NB4 (cell line): ENCODE measurements at regions not wholly inside any gene's neighbourhood (a gene's known extent, or its start where the extent isn't known, plus 50 kb on each side); places are given as distances from the start of the nearest gene placed in this dataset.

Source experiments
- DNase-seq: peaks from one replicate; pipeline ENCODE4 v3.0.0; 2010; ENCODE audit warnings: low read depth
- H3K4me3 ChIP-seq: one replicate; pipeline ENCODE4 v1.5.1; 2011; ENCODE audit warnings: mild to moderate bottlenecking, low read depth, low read length, moderate library complexity
- MYC ChIP-seq: IDR thresholded peaks from 2 replicates; pipeline ENCODE4 v1.6.1; 2011; ENCODE audit warnings: low read depth, low read length
- POLR2A ChIP-seq: IDR thresholded peaks from 2 replicates; pipeline ENCODE4 v1.6.1; 2011; ENCODE audit warnings: mild to moderate bottlenecking; ENCODE audit not compliant: insufficient read length; ENCODE audit errors: extremely low read depth
- TF ChIP-seq, protein P1 (sequence below): IDR thresholded peaks from one replicate; pipeline ENCODE4 v1.5.1; 2012; ENCODE audit warnings: low read depth, low read length
- TF ChIP-seq, protein P2 (sequence below): IDR thresholded peaks from 2 replicates; pipeline ENCODE4 v1.6.1; 2011; ENCODE audit warnings: low read depth, low read length

DNA sequence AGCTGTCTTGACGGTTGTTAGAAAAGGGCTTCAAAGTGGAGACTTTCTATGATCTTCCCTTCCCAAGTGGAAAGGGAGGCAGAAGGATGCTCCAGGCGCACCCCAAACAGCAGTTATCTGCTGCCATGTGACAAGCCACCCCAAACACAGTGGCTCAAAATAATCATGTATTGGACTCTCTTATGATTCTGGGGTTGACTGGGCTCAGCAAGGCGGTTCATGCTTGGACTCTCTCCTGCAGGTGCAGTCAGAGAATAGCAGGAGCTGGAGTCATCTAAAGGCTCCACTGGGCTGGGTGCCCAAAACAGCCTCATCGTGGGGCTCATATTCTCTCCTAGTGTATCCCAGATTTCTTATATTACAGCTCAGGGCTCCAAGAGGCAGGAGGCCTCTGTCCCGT is 177.6 kb upstream of the IER5L start:
- no peak overlapping the region for H3K4me3 ChIP-seq
- no peak for DNase-seq
- TF ChIP-seq, protein P1, sequence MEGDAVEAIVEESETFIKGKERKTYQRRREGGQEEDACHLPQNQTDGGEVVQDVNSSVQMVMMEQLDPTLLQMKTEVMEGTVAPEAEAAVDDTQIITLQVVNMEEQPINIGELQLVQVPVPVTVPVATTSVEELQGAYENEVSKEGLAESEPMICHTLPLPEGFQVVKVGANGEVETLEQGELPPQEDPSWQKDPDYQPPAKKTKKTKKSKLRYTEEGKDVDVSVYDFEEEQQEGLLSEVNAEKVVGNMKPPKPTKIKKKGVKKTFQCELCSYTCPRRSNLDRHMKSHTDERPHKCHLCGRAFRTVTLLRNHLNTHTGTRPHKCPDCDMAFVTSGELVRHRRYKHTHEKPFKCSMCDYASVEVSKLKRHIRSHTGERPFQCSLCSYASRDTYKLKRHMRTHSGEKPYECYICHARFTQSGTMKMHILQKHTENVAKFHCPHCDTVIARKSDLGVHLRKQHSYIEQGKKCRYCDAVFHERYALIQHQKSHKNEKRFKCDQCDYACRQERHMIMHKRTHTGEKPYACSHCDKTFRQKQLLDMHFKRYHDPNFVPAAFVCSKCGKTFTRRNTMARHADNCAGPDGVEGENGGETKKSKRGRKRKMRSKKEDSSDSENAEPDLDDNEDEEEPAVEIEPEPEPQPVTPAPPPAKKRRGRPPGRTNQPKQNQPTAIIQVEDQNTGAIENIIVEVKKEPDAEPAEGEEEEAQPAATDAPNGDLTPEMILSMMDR: no peak
- TF ChIP-seq POLR2A: no peak
- no peak for TF ChIP-seq MYC

DNA sequence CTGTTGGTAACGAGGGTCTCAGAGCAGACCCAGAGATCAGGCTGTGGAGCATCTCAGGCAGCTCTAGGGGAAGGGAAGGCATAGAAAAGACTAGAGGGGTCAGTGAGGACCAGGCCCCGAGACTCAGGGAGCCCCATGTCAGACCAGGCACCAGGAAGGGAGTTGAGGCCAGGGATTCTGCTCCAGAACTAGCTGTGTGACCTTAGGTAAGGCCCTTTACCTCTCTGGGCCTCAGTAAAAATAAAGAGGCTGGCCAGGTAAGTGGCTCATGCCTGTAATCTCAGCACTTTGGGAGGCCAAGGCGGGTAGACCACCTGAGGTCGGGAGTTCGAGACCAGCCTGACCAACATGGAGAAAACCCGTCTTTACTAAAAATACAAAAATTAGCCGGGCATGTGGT is 176.4 kb upstream of the IER5L start:
- no peak for DNase-seq
- TF ChIP-seq, protein P1: no peak
- TF ChIP-seq, protein P2, sequence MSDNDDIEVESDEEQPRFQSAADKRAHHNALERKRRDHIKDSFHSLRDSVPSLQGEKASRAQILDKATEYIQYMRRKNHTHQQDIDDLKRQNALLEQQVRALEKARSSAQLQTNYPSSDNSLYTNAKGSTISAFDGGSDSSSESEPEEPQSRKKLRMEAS: no peak
- TF ChIP-seq MYC: no peak
- TF ChIP-seq POLR2A: no peak
- H3K4me3 ChIP-seq: no peak overlapping the region

DNA sequence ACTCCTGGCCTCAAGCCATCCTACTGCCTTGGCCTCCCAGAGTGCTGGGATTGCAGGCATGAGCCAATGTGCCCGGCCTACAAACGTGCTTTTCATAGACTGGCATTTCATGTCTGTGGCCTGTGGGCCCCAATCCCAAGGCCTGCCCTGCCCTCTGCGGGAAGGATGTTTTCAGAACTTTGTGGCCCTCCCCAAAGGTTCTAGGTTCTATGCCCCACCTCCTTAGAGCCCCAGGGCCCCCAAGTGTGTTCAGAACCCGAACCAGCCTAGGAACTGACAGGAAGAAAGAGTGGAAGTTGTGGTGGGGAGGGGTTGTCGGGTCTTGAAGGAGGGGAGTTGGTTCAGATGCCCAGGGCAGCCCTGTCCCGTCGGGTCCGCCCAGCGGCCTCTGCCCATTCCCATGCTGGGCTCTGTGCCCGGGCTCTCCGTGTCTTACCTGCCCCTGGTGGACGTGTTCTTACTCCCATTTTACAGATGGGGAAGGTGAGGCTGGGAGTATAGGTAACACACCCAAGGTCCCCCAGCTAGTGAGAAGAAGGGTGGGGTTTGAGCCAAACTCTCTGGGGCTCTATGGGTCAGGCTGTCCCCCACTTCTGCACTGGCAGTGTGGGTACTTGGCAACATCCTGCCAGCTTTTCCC is 175.8 kb upstream of the IER5L start:
- no peak for DNase-seq
- H3K4me3 ChIP-seq: no peak overlapping the region
- TF ChIP-seq, protein P1: no peak
- TF ChIP-seq, protein P2: no peak
- TF ChIP-seq POLR2A (no peak), MYC (no peak)

DNA sequence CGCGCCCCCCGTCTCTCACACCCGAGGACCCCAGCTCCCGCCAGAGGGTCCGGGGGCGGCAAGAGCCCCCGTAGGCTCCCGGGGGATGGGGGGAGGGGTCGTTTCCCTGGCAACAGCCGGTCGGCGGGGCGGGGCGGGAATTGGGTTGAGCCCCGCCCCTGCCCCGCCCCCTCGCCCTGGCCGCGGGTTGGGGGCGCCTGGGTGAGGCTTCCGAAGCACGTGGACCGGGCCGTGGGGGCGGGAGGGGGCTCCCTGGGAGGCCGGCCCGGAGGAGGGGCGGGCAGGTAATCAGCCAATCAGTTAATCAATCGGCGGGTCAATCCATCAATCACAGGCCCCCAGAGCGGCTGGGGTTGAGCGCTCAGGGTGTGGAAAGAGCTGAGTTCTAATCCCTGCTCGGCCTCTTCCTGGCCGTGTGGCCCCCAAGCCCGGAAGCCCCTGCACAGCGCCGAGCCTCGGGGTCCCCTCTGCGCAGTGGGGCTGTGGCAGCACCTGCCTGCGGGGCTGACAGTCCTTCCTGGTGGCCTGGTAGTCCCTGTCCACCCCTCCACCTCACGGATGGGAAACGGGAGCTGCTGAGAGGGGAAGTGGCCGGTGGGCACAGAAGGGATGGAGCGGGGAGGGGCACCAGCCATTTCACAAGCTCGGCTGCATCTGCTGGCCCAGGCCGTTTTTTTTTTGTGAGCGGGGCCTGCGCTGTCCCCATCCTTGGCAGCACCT is 174.2 kb upstream of the IER5L start:
- DNase-seq: no peak
- TF ChIP-seq, protein P2: no peak
- TF ChIP-seq POLR2A: no peak
- TF ChIP-seq, protein P1: no peak
- TF ChIP-seq MYC: no peak
- no peak overlapping the region for H3K4me3 ChIP-seq

DNA sequence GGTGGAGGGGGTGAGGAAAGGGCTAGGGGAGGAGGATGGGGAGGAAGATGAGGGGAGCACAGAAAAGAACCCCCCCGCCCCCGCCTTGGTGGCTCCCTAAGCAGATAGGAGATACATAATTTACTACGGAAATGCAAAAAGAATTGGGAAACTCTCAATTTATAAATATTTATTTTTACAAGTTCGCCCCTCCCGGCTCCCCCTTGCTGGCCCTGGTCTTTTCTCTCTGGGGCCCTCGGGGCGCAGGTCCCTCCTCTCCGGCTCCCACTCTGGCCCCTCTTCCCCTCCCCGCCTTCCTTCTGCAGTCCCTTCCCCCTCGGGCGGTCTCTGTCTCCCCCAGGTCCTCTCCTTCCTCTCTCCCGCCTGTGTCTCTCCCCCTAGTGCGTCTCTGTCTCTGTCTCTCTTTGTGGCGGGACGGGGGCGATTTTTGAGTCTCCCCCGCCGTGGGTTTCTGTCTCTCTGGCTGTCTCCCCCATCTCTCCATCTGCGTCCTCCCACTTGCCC is 173.6 kb upstream of the IER5L start:
- no peak overlapping the region for H3K4me3 ChIP-seq
- TF ChIP-seq POLR2A: no peak
- no peak for DNase-seq

DNA sequence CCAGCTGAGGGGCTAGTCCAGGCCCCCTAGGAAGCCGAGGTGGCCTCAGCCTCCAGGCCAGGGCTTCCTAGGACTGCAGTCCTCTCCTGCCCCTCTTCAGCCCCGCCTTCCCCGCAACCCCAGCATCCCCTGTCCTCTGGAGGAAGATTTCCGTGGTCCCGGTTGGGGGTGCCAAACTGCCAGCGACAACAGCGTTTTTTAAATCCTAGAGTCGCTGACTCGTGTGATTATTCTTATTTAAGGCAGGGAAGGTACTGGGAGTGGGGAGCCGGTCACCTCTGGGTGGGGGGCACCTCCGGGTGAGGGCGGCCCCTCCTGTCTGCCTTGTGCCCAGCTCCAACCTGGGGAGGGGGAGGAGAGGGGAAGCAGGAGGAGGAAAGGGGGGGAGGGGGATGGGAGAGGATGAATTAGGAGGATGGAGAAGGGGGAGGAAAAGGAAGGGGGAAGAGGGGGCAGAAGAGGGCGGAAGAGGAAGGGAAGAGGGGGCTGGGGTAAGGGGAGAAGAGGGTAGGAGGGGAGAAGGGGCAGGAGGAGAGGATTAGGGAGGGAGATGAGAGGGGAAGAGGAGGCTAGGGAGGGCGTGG is 173.1 kb upstream of the IER5L start:
- TF ChIP-seq, protein P2: no peak
- no peak for TF ChIP-seq MYC
- TF ChIP-seq, protein P1: no peak
- no peak for TF ChIP-seq POLR2A
- DNase-seq: no peak
- H3K4me3 ChIP-seq: no peak overlapping the region
